Ecto neural progenitor cell (in vitro differentiated cells): ENCODE measurements at regions not wholly inside any gene's neighbourhood (a gene's known extent, or its start where the extent isn't known, plus 50 kb on each side); places are given as distances from the start of the nearest gene placed in this dataset.
"Not testable (repeated sequence)": the region's sequence is repeated elsewhere in the genome, so short reads cannot be mapped to it uniquely, and the experiment has no call there.

Experiments used
- DNase-seq: peaks from one replicate; pipeline ENCODE4 v3.0.0-alpha.2; 2018; ENCODE audit warnings: low spot score

DNA sequence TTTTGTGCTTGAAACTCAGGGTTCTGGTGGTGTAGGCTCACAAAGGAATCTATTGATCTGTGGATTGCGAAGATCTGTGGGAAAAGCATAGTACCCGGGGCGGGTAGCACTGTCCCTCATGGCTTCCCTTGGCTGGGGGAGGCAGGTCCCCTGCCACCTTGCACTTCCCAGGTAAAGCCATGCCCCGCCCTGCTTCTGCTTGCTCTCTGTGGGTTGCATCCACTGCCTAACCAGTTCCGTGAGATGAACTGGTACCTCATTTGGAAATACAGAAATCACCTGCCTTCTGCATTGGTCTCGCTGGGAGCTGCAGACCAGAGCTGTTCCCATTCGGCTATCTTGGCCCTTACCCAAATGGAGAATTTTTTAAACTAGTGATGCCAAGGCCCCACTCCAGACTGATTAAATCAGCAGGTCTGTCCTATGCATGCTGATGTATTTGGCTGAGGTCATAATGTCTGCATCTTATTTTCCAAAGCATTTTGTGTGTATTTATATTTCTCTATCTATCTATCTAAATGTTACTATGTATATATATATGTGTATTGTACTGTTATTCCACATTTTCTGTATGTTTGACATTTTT lies 65.5 kb upstream of the SLC7A14 start:
- DNase-seq = no peak

DNA sequence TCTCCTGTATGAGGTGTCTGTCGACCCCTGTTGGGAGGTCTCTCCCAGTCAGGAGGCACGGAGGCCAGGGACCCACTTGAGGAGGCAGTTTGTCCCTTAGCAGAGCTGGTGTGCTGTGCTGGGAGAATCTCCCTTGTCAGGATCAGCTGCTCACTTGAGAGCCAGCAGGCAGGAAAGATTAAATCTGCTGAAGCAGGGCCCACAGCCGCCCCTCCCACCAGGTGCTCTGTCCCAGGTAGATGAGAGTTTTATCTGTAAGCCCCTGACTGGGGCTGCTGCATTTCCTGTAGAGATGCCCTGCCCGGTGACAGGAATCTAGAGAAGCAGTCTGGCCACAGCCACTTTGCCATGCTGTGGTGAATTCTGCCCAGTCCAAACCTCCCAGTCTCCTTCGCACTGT lies 64.7 kb upstream of the SLC7A14 start:
- not testable (repeated sequence) for DNase-seq

GRCh38 chr3:170644711-170645110 lies 58.8 kb upstream of the SLC7A14 start:
- DNase-seq = no peak

- no peak for DNase-seq
Measured at GRCh38 chr3:170643831-170644230, 58.0 kb upstream of the SLC7A14 start.

GRCh38 chr3:170642882-170643601 lies 57.2 kb upstream of the SLC7A14 start:
- DNase-seq = no peak

GRCh38 chr3:170641510-170642236 lies 55.8 kb upstream of the SLC7A14 start:
- DNase-seq = no peak

DNA sequence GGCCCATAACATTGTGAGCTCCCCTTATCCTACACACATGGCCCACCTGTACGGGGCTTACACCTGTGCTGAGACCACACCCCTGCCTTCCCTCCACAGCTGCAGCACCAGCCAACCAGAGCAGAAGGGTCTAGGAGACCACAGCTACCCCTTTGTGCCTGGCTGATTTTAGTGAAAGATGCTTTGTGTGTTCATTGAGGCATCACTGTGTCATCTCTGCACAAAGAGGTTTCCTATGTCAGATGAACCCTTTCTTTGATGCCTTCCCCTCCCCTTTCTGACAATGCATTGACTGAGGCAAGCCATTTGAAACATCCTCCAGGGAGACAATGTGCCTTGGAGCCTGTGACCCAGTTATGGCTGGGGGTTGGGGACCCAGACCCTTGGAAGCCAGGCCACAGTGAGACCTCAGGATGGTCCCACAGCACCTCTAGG lies 54.9 kb upstream of the SLC7A14 start:
- no peak for DNase-seq

GRCh38 chr3:170638988-170639387 lies 53.1 kb upstream of the SLC7A14 start:
- no peak for DNase-seq

DNA sequence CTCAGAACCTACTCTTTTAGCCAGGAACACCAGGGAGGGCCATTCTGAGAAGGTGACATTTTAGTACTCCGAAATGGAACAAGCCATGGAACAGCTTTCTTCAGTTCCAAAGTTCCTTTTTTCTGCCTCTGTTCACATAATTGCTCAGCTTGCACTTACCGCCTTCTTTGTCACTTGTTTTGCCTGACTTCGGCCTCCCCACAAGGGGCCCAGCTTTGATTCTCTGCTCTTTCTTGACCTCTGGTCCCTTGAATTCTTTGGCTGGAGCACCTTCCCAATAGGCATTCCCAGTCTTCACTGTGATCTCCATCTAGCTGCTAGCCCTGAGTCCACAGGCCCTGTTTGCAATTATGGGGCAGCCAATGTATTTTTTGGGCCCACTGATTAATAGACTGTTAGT lies 51.4 kb upstream of the SLC7A14 start:
- no peak for DNase-seq

DNA sequence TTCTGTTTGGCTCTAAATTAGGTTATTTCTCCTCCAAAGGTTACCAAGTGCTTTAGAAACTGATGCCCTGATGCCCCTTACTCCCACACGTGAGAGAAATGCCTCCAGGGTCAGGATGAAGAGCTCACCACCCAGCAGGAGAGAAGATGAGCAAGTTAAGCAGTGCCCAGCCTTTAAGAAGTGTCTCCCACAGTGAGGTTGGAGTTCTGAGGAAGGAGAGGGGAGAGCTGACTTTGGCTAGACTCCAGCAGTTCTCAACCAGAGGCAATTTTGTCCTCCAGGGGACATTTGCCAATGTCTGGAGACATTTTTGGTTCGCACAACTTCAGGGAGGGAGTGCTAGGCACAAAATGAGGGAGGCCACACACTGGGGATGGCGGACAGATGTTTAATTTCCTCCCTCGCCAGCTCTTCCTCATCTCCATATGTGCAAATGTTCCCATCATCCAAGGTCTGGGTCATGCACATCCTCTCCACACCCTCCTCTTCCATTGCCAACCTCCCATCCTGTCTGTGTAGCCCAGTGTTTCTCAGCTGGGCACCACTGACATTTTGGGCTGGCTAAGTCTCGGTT lies 50.6 kb upstream of the SLC7A14 start:
- DNase-seq = no peak
